ENCODE measurements at regions not wholly inside any gene's neighbourhood (a gene's known extent, or its start where the extent isn't known, plus 50 kb on each side); places are given as distances from the start of the nearest gene placed in this dataset.

- DNase-seq: no peak
These were observed 87.7 kb upstream of the PLEKHG7 start for GRCh38 chr12:92615086-92615485.

- DNase-seq: no peak
These were observed 88.3 kb upstream of the PLEKHG7 start for GRCh38 chr12:92614502-92614901.

- DNase-seq: no peak
These were observed 88.8 kb upstream of the PLEKHG7 start for GRCh38 chr12:92614001-92614400.

GRCh38 chr12:92612611-92613010 is 90.2 kb upstream of the PLEKHG7 start:
- no peak for DNase-seq

- DNase-seq: peak in 2 of 3 donors; percentile 22 to 61
These were observed 94.4 kb upstream of the PLEKHG7 start for GRCh38 chr12:92608151-92609091.

- DNase-seq: no peak
These were observed 95.8 kb upstream of the PLEKHG7 start for GRCh38 chr12:92606956-92607355.

- DNase-seq: no peak
These were observed 97.1 kb upstream of the PLEKHG7 start for GRCh38 chr12:92605621-92606170.

GRCh38 chr12:92604786-92605185 is 98.0 kb upstream of the PLEKHG7 start:
- peak in 2 of 3 donors; percentile 44 to 68 for DNase-seq

- DNase-seq: no peak
These were observed 98.9 kb upstream of the PLEKHG7 start for GRCh38 chr12:92603741-92604432.

- no peak for DNase-seq
These were observed 99.7 kb upstream of the PLEKHG7 start for GRCh38 chr12:92602930-92603623.

- DNase-seq: peak in 1 of 3 donors; percentile 68
These were observed 100.3 kb upstream of the PLEKHG7 start for GRCh38 chr12:92602476-92602875.

- DNase-seq: no peak
These were observed 101.1 kb upstream of the PLEKHG7 start for GRCh38 chr12:92601680-92602079.

GRCh38 chr12:92601176-92601575 is 101.6 kb upstream of the PLEKHG7 start:
- DNase-seq: no peak

GRCh38 chr12:92600052-92600451 is 102.7 kb upstream of the PLEKHG7 start:
- no peak for DNase-seq

GRCh38 chr12:92597997-92598396 is 104.8 kb upstream of the PLEKHG7 start:
- DNase-seq: no peak

GRCh38 chr12:92597118-92597517 is 105.7 kb upstream of the PLEKHG7 start:
- no peak for DNase-seq

- DNase-seq: no peak
These were observed 106.4 kb upstream of the PLEKHG7 start for GRCh38 chr12:92596383-92596782.

GRCh38 chr12:92595663-92596062 is 107.1 kb upstream of the PLEKHG7 start:
- no peak for DNase-seq

- DNase-seq: peak in 2 of 3 donors; percentile 35 to 86
These were observed 108.9 kb upstream of the PLEKHG7 start for GRCh38 chr12:92593734-92594402.

- no peak for DNase-seq
These were observed 117.6 kb upstream of the PLEKHG7 start for GRCh38 chr12:92585115-92585727.

GRCh38 chr12:92583910-92584309 is 118.9 kb upstream of the PLEKHG7 start:
- DNase-seq: no peak
